ENCODE measurements at regions not wholly inside any gene's neighbourhood (a gene's known extent, or its start where the extent isn't known, plus 50 kb on each side); places are given as distances from the start of the nearest gene placed in this dataset.

DNA sequence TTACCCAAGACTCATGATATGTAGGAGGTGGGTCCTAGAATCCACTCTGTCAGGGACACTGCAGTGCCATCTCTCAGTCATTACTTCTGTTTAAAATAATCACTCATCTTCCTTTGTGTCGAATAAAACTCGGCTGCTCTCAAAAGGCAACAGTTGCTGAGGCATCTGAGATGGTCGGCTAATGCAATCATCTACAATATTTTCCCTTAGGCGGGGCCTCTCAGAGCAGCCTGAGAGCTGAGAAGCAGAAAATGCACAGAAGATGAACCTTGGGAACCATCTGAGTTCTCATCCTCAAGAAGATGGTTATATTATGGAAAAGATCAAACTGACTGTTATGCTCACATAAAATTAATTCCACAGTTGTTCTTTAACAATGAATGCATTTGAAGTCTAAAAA lies 1518.2 kb upstream of the TENM4 start:
- no peak for TF ChIP-seq CTCF (IDR thresholded peaks at IDR 0.05)
- TF ChIP-seq POLR2A (IDR thresholded peaks at IDR 0.05), result no peak
- no peak for TF ChIP-seq POLR2AphosphoS5 (IDR thresholded peaks at IDR 0.05)

Data from sigmoid colon (tissue), 4 donors.